Ovary (tissue), 3 donors: ENCODE measurements at regions not wholly inside any gene's neighbourhood (a gene's known extent, or its start where the extent isn't known, plus 50 kb on each side); places are given as distances from the start of the nearest gene placed in this dataset.

ENCODE experiments used
- EP300 ChIP-seq: sonication (generic); formaldehyde crosslinking; IDR thresholded peaks from one replicate; pipeline ENCODE4 v1.6.1; 2017; ENCODE audit warnings: antibody characterized with exemption
- POLR2A ChIP-seq: fragments of 450-650 bp; IDR thresholded peaks from one replicate; pipeline ENCODE4 v1.6.1; 2017; ENCODE audit warnings: antibody characterized with exemption, mild to moderate bottlenecking, moderate library complexity
- TF ChIP-seq, protein P1 (sequence below), 3 donors: fragments of 450-650 bp in 2 of 3; fragments of 200-600 bp in 1 of 3; IDR thresholded peaks; one replicate each; pipeline versions ENCODE4 v1.5.1 to v1.8.0; 2016 to 2022; ENCODE audit warnings: antibody characterized with exemption in 3 of 3, mild to moderate bottlenecking in 1 of 3
- donor health status: DM: no; HTN: no; CAD: no.

GRCh38 chr14:103220134-103220981 lies 97.1 kb downstream of the TNFAIP2 start:
- TF ChIP-seq POLR2A: no peak
- TF ChIP-seq, protein P1, sequence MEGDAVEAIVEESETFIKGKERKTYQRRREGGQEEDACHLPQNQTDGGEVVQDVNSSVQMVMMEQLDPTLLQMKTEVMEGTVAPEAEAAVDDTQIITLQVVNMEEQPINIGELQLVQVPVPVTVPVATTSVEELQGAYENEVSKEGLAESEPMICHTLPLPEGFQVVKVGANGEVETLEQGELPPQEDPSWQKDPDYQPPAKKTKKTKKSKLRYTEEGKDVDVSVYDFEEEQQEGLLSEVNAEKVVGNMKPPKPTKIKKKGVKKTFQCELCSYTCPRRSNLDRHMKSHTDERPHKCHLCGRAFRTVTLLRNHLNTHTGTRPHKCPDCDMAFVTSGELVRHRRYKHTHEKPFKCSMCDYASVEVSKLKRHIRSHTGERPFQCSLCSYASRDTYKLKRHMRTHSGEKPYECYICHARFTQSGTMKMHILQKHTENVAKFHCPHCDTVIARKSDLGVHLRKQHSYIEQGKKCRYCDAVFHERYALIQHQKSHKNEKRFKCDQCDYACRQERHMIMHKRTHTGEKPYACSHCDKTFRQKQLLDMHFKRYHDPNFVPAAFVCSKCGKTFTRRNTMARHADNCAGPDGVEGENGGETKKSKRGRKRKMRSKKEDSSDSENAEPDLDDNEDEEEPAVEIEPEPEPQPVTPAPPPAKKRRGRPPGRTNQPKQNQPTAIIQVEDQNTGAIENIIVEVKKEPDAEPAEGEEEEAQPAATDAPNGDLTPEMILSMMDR (IDR thresholded peaks at IDR 0.05): no peak
- TF ChIP-seq EP300: no peak
